Lung (tissue), 11 donors: ENCODE measurements at regions not wholly inside any gene's neighbourhood (a gene's known extent, or its start where the extent isn't known, plus 50 kb on each side); places are given as distances from the start of the nearest gene placed in this dataset.
"Not testable (repeated sequence)": the region's sequence is repeated elsewhere in the genome, so short reads cannot be mapped to it uniquely, and the experiment has no call there.

Experiments used
- ATAC-seq: fragments of 200-7000 bp; cut with Tn5 transposase; one replicate; pipeline ENCODE4 v1.9.1; 2020; ENCODE audit warnings: moderate number of reproducible peaks; ENCODE audit not compliant: insufficient read depth, low FRiP score
- DNase-seq, 3 donors: peaks; one replicate each; pipeline ENCODE4 v3.0.0-alpha.2; 2013 to 2017
- H3K27ac ChIP-seq, 2 donors: one replicate each; pipeline ENCODE4 v1.5.1; 2013; ENCODE audit warnings: mild to moderate bottlenecking in 2 of 2, moderate library complexity in 2 of 2, control low read depth in 1 of 2, inconsistent platforms in 1 of 2, low read depth in 1 of 2, low read length in 1 of 2
- H3K27me3 ChIP-seq, 3 donors: one replicate each; pipeline ENCODE4 v1.5.1; 2013; ENCODE audit warnings: low read length in 2 of 3; ENCODE audit not compliant: control insufficient read depth in 3 of 3, insufficient read depth in 3 of 3
- H3K36me3 ChIP-seq, 4 donors: one replicate each; pipeline ENCODE4 v1.5.1; 2013; ENCODE audit warnings: low read length in 4 of 4, mild to moderate bottlenecking in 1 of 4, moderate library complexity in 1 of 4; ENCODE audit not compliant: control insufficient read depth in 4 of 4, insufficient read depth in 4 of 4
- H3K4me1 ChIP-seq, 5 donors: one replicate each; pipeline ENCODE4 v1.5.1; 2013; ENCODE audit warnings: low read length in 5 of 5, mild to moderate bottlenecking in 2 of 5, moderate library complexity in 1 of 5; ENCODE audit not compliant: control insufficient read depth in 5 of 5, insufficient read depth in 5 of 5
- H3K4me3 ChIP-seq: one replicate; pipeline ENCODE4 v1.5.1; 2013; ENCODE audit warnings: mild to moderate bottlenecking, control low read depth, moderate library complexity
- H3K9ac ChIP-seq, 2 donors: one replicate each; pipeline ENCODE4 v1.5.1; 2013; ENCODE audit warnings: low read length in 2 of 2, control low read depth in 1 of 2; ENCODE audit not compliant: insufficient read depth in 1 of 2
- H3K9me3 ChIP-seq, 4 donors: one replicate each; pipeline ENCODE4 v1.5.1; 2013; ENCODE audit warnings: low read length in 3 of 4, mild to moderate bottlenecking in 1 of 4, moderate library complexity in 1 of 4; ENCODE audit not compliant: control insufficient read depth in 4 of 4, insufficient read depth in 3 of 4
- WGBS, 2 donors: extraction: QIAGEN DNeasy Blood & Tissue Kit; methylation state at CpG; one replicate each; pipeline ENCODE4 v1.1.7; 2013; 5-methylcytosine and 5-hydroxymethylcytosine counted together
- TF ChIP-seq, protein P1 (sequence below): IDR thresholded peaks from 2 replicates; pipeline ENCODE4 v1.5.1; 2012; ENCODE audit warnings: mild to moderate bottlenecking; ENCODE audit errors: control extremely low read depth, extremely low read depth
- donor health status: control.
- donor health status: control.
- donor health status: Bipolar disorder and iron deficiency.
- donor health status: healthy.
- donor health status: DM: yes; HTN: yes; CAD: no.

DNA sequence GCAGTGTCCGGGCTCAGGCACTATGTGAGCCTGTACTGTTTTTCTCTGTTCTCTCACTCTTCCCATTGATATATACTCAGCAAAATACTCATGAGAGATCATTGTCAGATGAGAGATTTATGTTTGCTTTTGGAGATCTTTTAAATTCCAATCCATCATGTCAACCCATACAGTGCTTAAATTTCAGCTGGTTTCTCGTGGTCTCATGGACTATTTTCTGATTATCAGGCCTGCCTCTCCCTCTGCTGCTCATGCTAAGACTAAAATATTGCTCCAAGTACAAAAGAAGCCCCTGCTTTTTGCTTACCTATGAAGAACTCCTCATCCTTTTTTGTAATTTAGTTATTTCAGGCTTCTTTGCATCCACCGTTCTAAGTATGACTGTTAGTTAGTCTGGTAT, 547.2 kb downstream of the KCNJ2 start:
- WGBS, 2 donors = 92 to 93% methylated on average over 3 of the region's 3 CpGs
- TF ChIP-seq, protein P1, sequence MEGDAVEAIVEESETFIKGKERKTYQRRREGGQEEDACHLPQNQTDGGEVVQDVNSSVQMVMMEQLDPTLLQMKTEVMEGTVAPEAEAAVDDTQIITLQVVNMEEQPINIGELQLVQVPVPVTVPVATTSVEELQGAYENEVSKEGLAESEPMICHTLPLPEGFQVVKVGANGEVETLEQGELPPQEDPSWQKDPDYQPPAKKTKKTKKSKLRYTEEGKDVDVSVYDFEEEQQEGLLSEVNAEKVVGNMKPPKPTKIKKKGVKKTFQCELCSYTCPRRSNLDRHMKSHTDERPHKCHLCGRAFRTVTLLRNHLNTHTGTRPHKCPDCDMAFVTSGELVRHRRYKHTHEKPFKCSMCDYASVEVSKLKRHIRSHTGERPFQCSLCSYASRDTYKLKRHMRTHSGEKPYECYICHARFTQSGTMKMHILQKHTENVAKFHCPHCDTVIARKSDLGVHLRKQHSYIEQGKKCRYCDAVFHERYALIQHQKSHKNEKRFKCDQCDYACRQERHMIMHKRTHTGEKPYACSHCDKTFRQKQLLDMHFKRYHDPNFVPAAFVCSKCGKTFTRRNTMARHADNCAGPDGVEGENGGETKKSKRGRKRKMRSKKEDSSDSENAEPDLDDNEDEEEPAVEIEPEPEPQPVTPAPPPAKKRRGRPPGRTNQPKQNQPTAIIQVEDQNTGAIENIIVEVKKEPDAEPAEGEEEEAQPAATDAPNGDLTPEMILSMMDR = no peak
- Histone ChIP-seq H3K4me1 (no peaks in the 10 kb centered on the region), H3K4me3 (no peak overlapping the region), H3K9ac (no peak overlapping the region), H3K9me3 (no peaks in the 10 kb centered on the region), H3K27ac (no peak overlapping the region), H3K27me3 (no peaks in the 10 kb centered on the region), H3K36me3 (no peaks in the 10 kb centered on the region)
- DNase-seq (no peak), ATAC-seq (no peak)

DNA sequence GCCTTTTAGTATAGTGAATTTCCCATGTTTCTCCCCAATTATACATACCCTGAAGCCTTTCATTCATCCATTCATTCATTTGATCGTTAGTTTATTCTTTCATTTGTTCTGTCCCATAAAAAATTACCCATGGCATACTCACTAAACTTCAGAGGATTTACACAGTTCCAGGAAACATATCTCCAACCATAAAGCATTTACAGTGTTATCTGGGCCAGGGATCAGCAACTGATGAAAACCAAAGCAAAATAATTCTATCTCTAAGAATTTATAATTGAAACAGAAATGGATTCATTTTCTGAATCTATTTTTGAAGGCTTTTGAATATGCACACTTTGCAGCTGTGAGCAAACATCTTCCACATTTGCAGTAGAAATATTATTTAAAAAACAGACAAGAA, 547.7 kb downstream of the KCNJ2 start:
- Histone ChIP-seq H3K36me3 (no peaks in the 10 kb centered on the region), H3K27ac (no peak overlapping the region), H3K27me3 (no peaks in the 10 kb centered on the region), H3K4me3 (no peak overlapping the region), H3K9me3 (no peaks in the 10 kb centered on the region), H3K4me1 (no peaks in the 10 kb centered on the region), H3K9ac (no peak overlapping the region)
- ATAC-seq (no peak), DNase-seq (no peak)
- TF ChIP-seq, protein P1 = no peak
- WGBS, 2 donors = 88 to 90% methylated on average over 1 of the region's 1 CpG

DNA sequence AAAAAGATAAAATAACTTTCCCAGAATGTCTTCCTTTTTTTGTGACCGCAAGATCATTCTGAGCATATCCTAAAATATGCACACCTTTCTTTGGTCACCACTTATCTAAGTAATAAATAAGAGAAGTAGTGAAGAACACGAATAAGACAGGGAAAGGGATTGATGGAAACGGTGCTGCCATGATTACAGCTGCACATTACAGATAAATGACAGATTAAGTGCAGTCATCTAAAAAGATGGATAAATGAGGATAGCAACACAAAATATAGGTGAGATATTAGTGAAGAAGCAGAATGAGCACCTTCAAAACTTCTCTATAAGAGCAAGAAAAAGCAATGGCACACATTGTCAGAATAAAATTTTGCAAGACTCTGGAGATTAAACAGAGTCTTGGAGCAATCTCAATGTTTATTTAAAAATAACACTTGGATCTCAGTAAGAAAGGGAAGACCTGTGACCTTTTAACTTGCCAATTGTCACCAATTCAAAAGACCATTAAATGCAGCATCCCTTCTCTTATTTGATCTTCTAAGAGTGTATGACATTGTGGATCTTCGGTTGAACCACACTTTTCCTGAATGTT, 567.1 kb downstream of the KCNJ2 start:
- Histone ChIP-seq H3K27ac (no peak overlapping the region), H3K36me3 (no peaks in the 10 kb centered on the region), H3K27me3 (no peaks in the 10 kb centered on the region), H3K4me3 (no peak overlapping the region), H3K9me3 (no peaks in the 10 kb centered on the region), H3K9ac (no peak overlapping the region), H3K4me1 (no peaks in the 10 kb centered on the region)
- WGBS, 2 donors = 82 to 87% methylated on average over 4 of the region's 4 CpGs
- ATAC-seq = no peak
- DNase-seq = no peak
- TF ChIP-seq, protein P1 = no peak

DNA sequence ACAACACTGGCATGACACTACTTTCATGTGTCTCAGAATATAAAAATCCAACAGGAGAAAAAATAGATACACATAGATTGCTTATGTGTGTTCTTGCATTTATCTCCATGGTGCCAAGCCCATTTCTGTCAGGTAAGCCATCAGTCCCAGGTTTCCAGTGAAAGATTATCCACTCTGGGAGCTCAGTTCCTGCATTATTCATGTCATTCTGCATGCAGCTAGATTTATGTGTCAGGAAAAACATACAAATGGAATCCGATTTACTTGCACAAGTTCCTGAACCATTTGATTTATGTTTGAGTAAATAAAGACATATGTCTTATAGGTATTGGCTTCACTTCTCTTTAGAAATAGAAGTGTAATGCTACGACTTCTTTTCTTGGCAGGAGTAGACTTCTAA, 569.7 kb downstream of the KCNJ2 start:
- Histone ChIP-seq H3K27me3 (no peaks in the 10 kb centered on the region), H3K27ac (no peak overlapping the region), H3K9me3 (no peaks in the 10 kb centered on the region), H3K36me3 (no peaks in the 10 kb centered on the region), H3K4me1 (no peaks in the 10 kb centered on the region), H3K4me3 (no peak overlapping the region), H3K9ac (no peak overlapping the region)
- DNase-seq (no peak), ATAC-seq (no peak)
- WGBS, 2 donors = 51 to 57% methylated on average over 2 of the region's 2 CpGs
- TF ChIP-seq, protein P1 = no peak

DNA sequence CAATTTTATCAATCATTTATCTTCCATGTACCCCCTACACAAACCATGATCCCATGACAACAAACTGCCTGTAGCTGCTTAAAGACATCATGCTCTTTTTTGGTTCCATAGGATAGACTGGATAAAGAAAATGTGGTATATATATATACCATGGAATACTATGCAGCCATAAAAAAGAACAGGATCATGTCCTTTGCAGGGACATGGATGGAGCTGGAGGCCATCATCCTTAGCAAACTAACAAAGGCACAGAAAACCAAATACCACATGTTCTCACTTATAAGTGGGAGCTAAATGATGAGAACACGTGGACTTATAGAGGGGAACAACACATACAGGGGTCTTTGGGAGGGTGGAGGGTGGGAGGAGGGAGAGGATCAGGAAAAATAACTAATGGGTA, 577.2 kb downstream of the KCNJ2 start:
- not testable (repeated sequence) for H3K27me3 ChIP-seq, H3K36me3 ChIP-seq, H3K27ac ChIP-seq, H3K4me1 ChIP-seq, H3K9me3 ChIP-seq, DNase-seq, H3K9ac ChIP-seq, H3K4me3 ChIP-seq, ATAC-seq
- WGBS, 2 donors = 89% methylated on average over 1 of the region's 1 CpG
